Vagina (tissue), 2 donors: ENCODE measurements at regions not wholly inside any gene's neighbourhood (a gene's known extent, or its start where the extent isn't known, plus 50 kb on each side); places are given as distances from the start of the nearest gene placed in this dataset.

ENCODE experiments used
- DNase-seq, 2 donors: peaks; one replicate each; pipeline ENCODE4 v3.0.0-alpha.2; 2017; ENCODE audit errors: extremely low spot score in 2 of 2
- H3K27ac ChIP-seq: fragments of 200-600 bp; sonication (generic); one replicate; pipeline ENCODE4 v1.5.1; 2019
- H3K27me3 ChIP-seq: fragments of 200-600 bp; sonication (generic); one replicate; pipeline ENCODE4 v1.5.1; 2019
- H3K36me3 ChIP-seq, 2 donors: fragments of 200-600 bp; sonication (generic); one replicate each; pipeline ENCODE4 v1.5.1; 2017 to 2019
- H3K4me1 ChIP-seq: fragments of 200-600 bp; sonication (generic); one replicate; pipeline ENCODE4 v1.5.1; 2019
- H3K4me3 ChIP-seq, 2 donors: fragments of 200-600 bp; sonication (generic); 1 replicate in 1 of 2; 2 replicates in 1 of 2; pipeline ENCODE4 v1.5.1; 2016 to 2019
- H3K9me3 ChIP-seq: fragments of 200-600 bp; sonication (generic); one replicate; pipeline ENCODE4 v1.5.1; 2019
- POLR2A ChIP-seq, 2 donors: fragments of 450-650 bp; IDR thresholded peaks; one replicate each; pipeline ENCODE4 v1.6.1; 2017; ENCODE audit warnings: antibody characterized with exemption in 2 of 2, mild to moderate bottlenecking in 2 of 2, moderate library complexity in 2 of 2
- POLR2AphosphoS5 ChIP-seq, 2 donors: sonication (generic); formaldehyde crosslinking; IDR thresholded peaks; one replicate each; pipeline ENCODE4 v1.9.0; 2017; ENCODE audit warnings: antibody characterized with exemption in 2 of 2, mild to moderate bottlenecking in 2 of 2, low read depth in 1 of 2; ENCODE audit not compliant: insufficient read depth in 1 of 2
- intact Hi-C: fragments of 100-400 bp; cut with DNase I; formaldehyde crosslinking; loops from one replicate; pipeline ENCODE4 v1.15.1; 2023
- TF ChIP-seq, protein P1 (sequence below), 3 experiments: fragments of 450-650 bp in 2 of 3; fragments of 200-600 bp in 1 of 3; sonication (generic) in 1 of 3; IDR thresholded peaks; one replicate each; pipeline ENCODE4 v1.5.1; 2017 to 2019; ENCODE audit warnings: antibody characterized with exemption in 3 of 3, mild to moderate bottlenecking in 2 of 3, moderate library complexity in 2 of 3

DNA sequence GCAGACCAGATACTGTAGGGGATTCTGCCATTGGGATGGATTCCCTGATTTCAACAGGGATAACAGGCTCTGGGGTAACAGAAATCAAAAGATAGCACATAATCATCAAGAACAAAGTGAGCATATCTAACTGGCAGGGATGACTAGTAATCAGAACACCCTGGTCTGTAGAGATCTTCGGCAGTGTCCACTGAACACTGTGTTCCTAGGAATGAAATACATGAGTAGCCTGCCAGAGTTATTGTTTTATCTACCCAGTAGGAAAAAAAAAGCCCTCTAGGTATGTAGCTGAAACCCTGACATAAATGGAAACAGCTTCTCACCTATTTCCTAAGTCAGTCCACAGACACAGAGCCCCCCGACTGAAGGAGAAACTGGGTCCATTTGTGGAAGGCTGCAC is 340.3 kb upstream of the ZNF385D start:
- Histone ChIP-seq H3K9me3 (no peaks in the 10 kb centered on the region), H3K36me3 (no peaks in the 10 kb centered on the region), H3K27ac (no peak overlapping the region), H3K4me1 (no peaks in the 10 kb centered on the region), H3K27me3 (no peaks in the 10 kb centered on the region), H3K4me3 (no peak overlapping the region)
- intact Hi-C loops, result no loop called here
- no peak for DNase-seq
- TF ChIP-seq POLR2A (IDR thresholded peaks at IDR 0.05), result no peak
- no peak for TF ChIP-seq POLR2AphosphoS5 (IDR thresholded peaks at IDR 0.05; ENCODE audit: insufficient read depth in 1 of 2, low read depth in 1 of 2)
- TF ChIP-seq, protein P1, sequence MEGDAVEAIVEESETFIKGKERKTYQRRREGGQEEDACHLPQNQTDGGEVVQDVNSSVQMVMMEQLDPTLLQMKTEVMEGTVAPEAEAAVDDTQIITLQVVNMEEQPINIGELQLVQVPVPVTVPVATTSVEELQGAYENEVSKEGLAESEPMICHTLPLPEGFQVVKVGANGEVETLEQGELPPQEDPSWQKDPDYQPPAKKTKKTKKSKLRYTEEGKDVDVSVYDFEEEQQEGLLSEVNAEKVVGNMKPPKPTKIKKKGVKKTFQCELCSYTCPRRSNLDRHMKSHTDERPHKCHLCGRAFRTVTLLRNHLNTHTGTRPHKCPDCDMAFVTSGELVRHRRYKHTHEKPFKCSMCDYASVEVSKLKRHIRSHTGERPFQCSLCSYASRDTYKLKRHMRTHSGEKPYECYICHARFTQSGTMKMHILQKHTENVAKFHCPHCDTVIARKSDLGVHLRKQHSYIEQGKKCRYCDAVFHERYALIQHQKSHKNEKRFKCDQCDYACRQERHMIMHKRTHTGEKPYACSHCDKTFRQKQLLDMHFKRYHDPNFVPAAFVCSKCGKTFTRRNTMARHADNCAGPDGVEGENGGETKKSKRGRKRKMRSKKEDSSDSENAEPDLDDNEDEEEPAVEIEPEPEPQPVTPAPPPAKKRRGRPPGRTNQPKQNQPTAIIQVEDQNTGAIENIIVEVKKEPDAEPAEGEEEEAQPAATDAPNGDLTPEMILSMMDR (IDR thresholded peaks at IDR 0.05), result no peak

DNA sequence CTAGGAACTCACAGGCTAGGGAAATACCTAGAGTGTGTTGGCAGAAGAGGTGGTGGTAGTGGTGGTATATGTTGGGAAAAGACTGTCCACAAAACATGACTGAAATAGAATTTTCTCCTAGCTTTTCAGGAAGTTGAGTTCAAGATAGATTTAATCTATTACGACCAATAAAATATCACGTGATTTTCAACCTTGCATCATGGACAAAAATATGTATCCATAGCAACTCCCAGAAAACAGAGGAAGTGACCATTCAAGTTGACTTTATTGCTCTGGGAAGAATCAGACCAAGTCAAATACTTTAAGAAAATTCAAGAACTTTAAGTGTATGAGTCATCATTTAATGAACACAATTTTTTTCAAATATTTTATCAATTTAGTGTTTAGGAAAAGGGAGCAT is 347.0 kb upstream of the ZNF385D start:
- Histone ChIP-seq H3K27me3 (no peaks in the 10 kb centered on the region), H3K4me3 (no peak overlapping the region), H3K27ac (no peak overlapping the region), H3K4me1 (no peaks in the 10 kb centered on the region), H3K36me3 (no peaks in the 10 kb centered on the region), H3K9me3 (no peaks in the 10 kb centered on the region)
- TF ChIP-seq, protein P1 (IDR thresholded peaks at IDR 0.05), result no peak
- TF ChIP-seq POLR2A (IDR thresholded peaks at IDR 0.05) (no peak), POLR2AphosphoS5 (IDR thresholded peaks at IDR 0.05; ENCODE audit: insufficient read depth in 1 of 2, low read depth in 1 of 2) (no peak)
- intact Hi-C loops, result no loop called here
- no peak for DNase-seq

DNA sequence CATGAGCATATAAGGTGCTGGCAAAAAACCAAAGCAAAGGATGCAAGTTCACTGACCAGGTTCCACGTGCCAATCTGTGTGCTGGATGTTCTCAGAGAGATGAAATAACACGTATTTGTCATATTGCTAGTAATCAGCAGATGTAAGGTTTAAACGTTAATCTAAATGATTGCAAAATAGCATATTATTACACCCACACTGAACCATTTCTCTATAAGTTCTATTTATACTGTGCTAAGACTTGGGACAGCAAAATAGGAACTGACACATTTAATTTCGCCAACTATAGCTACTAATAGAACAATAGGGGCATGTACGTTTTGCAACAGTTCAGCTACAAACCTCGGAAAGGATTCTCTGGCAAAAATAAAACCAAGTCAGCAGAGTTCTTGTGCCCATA is 350.3 kb upstream of the ZNF385D start:
- no peak for DNase-seq
- TF ChIP-seq, protein P1 (IDR thresholded peaks at IDR 0.05), result no peak
- TF ChIP-seq POLR2A (IDR thresholded peaks at IDR 0.05), result no peak
- no peak for TF ChIP-seq POLR2AphosphoS5 (IDR thresholded peaks at IDR 0.05; ENCODE audit: insufficient read depth in 1 of 2, low read depth in 1 of 2)
- Histone ChIP-seq H3K9me3 (no peaks in the 10 kb centered on the region), H3K27me3 (no peaks in the 10 kb centered on the region), H3K4me3 (no peak overlapping the region), H3K27ac (no peak overlapping the region), H3K36me3 (no peaks in the 10 kb centered on the region), H3K4me1 (no peaks in the 10 kb centered on the region)
- intact Hi-C loops, result no loop called here

DNA sequence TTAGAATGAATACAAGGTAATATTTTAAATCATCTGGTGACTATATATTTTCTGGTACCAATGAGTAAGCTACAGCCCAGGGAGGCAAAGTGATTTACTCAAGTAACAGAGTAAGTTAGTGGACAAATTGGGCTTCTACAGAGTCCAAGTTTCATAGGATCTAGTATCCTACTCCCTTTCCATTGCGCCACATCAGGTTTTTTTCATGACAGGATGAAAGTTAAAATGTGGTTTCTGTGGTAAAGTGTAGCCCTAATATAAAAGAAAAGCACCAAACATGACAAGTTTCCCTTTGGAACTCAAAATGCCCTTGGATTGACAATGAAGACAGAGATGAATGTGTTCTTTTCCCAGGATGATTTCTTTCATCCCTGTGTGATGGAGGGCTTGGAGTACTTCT is 350.8 kb upstream of the ZNF385D start:
- TF ChIP-seq POLR2AphosphoS5 (IDR thresholded peaks at IDR 0.05; ENCODE audit: insufficient read depth in 1 of 2, low read depth in 1 of 2) (no peak), POLR2A (IDR thresholded peaks at IDR 0.05) (no peak)
- TF ChIP-seq, protein P1 (IDR thresholded peaks at IDR 0.05), result no peak
- no peaks in the 10 kb centered on the region for H3K4me1 ChIP-seq

DNA sequence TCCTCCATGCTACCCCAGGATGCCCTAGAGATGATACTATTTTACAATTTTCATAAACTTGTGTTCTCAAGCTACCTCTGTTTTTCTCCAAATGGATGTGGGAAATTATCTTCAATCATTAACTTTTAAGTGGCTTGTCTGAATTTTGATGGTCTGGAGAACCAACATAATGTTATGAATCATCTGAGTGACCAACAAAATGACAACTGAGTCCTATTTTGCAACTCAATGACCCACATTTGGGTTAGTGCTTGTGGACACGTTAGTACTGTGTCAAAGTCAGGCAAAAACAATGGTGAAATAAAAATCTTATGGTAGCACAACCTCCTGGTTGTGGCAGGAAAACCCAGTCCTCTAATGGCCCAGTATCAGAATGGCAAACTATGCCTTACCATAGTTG is 352.4 kb upstream of the ZNF385D start:
- no peak for DNase-seq
- intact Hi-C loops, result no loop called here
- Histone ChIP-seq H3K27ac (no peak overlapping the region), H3K4me1 (no peaks in the 10 kb centered on the region), H3K36me3 (no peaks in the 10 kb centered on the region), H3K27me3 (no peaks in the 10 kb centered on the region), H3K9me3 (no peaks in the 10 kb centered on the region), H3K4me3 (no peak overlapping the region)
- TF ChIP-seq, protein P1 (IDR thresholded peaks at IDR 0.05), result no peak
- TF ChIP-seq POLR2A (IDR thresholded peaks at IDR 0.05), result no peak
- TF ChIP-seq POLR2AphosphoS5 (IDR thresholded peaks at IDR 0.05; ENCODE audit: insufficient read depth in 1 of 2, low read depth in 1 of 2), result no peak

More for the DNA sequence above, 350.8 kb upstream of the ZNF385D start:
- H3K9me3 ChIP-seq, result no peaks in the 10 kb centered on the region
- H3K27me3 ChIP-seq, result no peaks in the 10 kb centered on the region
- no peak overlapping the region for H3K27ac ChIP-seq
- no peak overlapping the region for H3K4me3 ChIP-seq
- intact Hi-C loops, result no loop called here
- H3K36me3 ChIP-seq, result no peaks in the 10 kb centered on the region
- no peak for DNase-seq
